ENCODE measurements at regions not wholly inside any gene's neighbourhood (a gene's known extent, or its start where the extent isn't known, plus 50 kb on each side); places are given as distances from the start of the nearest gene placed in this dataset.
"Not testable (repeated sequence)": the region's sequence is repeated elsewhere in the genome, so short reads cannot be mapped to it uniquely, and the experiment has no call there.

- CTCF ChIA-PET (ENCODE audit: partially characterized antibody), result no interaction called here
- H3K4me1 ChIP-seq (ENCODE audit: insufficient read depth, low read length), result no peaks in the 10 kb centered on the region
- H3K27ac ChIP-seq (ENCODE audit: low read depth, low read length), result no peak overlapping the region
- Mint-ChIP-seq H3K9me3 (no peaks in the 10 kb centered on the region), H3K4me1 (peaks cover 0 to 1% (median 0%) of the 10 kb centered on the region in 4 donors), H3K27me3 (no peaks in the 10 kb centered on the region), H3K36me3 (no peaks in the 10 kb centered on the region), H3K27ac (no peak overlapping the region), H3K4me3 (no peak overlapping the region)
- intact Hi-C loops (cut with micrococcal nuclease), result no loop called here
- H3K4me3 ChIP-seq (ENCODE audit: low read length in 2 of 2), result no peak overlapping the region
- no peaks in the 10 kb centered on the region for H3K36me3 ChIP-seq (ENCODE audit: insufficient read depth, low read length)
- no peak for DNase-seq
- no peaks in the 10 kb centered on the region for H3K9me3 ChIP-seq (ENCODE audit: control insufficient read depth in 1 of 2, low read length in 2 of 2)
- POLR2A ChIA-PET (ENCODE audit: partially characterized antibody), result no interaction called here
- no peaks in the 10 kb centered on the region for H3K27me3 ChIP-seq (ENCODE audit: insufficient read depth, low read length)
These were observed 74.7 kb downstream of the LPAR4 start for GRCh38 chrX:78822157-78822690.

GRCh38 chrX:78831523-78831922, 84.0 kb downstream of the LPAR4 start:
- intact Hi-C loops (cut with micrococcal nuclease), result no loop called here
- Histone ChIP-seq H3K4me3 (ENCODE audit: low read length in 2 of 2) (no peak overlapping the region), H3K36me3 (ENCODE audit: insufficient read depth, low read length) (no peaks in the 10 kb centered on the region), H3K9me3 (ENCODE audit: control insufficient read depth in 1 of 2, low read length in 2 of 2) (no peaks in the 10 kb centered on the region), H3K27me3 (ENCODE audit: insufficient read depth, low read length) (no peaks in the 10 kb centered on the region), H3K4me1 (ENCODE audit: insufficient read depth, low read length) (no peaks in the 10 kb centered on the region), H3K27ac (ENCODE audit: low read depth, low read length) (no peak overlapping the region)
- CTCF ChIA-PET (ENCODE audit: partially characterized antibody), result no interaction called here
- Mint-ChIP-seq H3K36me3 (no peaks in the 10 kb centered on the region), H3K27ac (no peak overlapping the region), H3K9me3 (peaks cover 0 to 2% (median 0%) of the 10 kb centered on the region in 8 donors), H3K4me1 (no peaks in the 10 kb centered on the region), H3K27me3 (no peaks in the 10 kb centered on the region), H3K4me3 (no peak overlapping the region)
- POLR2A ChIA-PET (ENCODE audit: partially characterized antibody), result no interaction called here
- DNase-seq, result no peak

DNA sequence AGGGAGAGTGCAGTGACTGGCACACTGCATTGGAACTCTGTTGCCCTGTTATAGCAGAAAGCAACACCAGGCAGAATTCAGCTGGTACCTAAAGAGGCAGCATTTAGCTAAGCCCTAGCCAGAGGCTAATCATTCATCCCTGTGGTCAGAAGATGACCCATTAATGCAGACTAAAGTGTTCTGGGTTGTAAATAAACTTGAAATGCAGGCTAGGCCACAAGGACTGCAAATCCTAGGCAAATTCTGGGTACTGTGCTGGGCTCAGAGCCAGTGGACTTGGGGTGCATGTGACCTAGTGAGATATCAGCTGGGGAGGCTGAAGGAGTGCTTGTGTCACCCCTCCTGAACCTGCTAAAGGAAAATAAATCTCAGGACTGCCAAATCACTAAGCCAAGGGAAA, 91.2 kb downstream of the LPAR4 start:
- CTCF ChIA-PET (ENCODE audit: partially characterized antibody), result no interaction called here
- H3K4me1 ChIP-seq (ENCODE audit: insufficient read depth, low read length), result no peaks in the 10 kb centered on the region
- no peak for DNase-seq
- H3K4me3 Mint-ChIP-seq, result no peak overlapping the region
- POLR2A ChIA-PET (ENCODE audit: partially characterized antibody), result no interaction called here
- H3K27me3 ChIP-seq (ENCODE audit: insufficient read depth, low read length), result no peaks in the 10 kb centered on the region
- H3K4me1 Mint-ChIP-seq, result no peaks in the 10 kb centered on the region
- H3K27me3 Mint-ChIP-seq, result peaks cover 0 to 2% of the 10 kb centered on the region in 2 donors
- H3K27ac ChIP-seq (ENCODE audit: low read depth, low read length), result no peak overlapping the region
- H3K9me3 Mint-ChIP-seq, result peaks cover 0 to 3% (median 0%) of the 10 kb centered on the region in 8 donors
- no peaks in the 10 kb centered on the region for H3K36me3 ChIP-seq (ENCODE audit: insufficient read depth, low read length)
- H3K9me3 ChIP-seq (ENCODE audit: control insufficient read depth in 1 of 2, low read length in 2 of 2), result no peaks in the 10 kb centered on the region
- no peak overlapping the region for H3K4me3 ChIP-seq (ENCODE audit: low read length in 2 of 2)
- H3K27ac Mint-ChIP-seq, result no peak overlapping the region
- H3K36me3 Mint-ChIP-seq, result no peaks in the 10 kb centered on the region
- intact Hi-C loops (cut with micrococcal nuclease), result no loop called here

DNA sequence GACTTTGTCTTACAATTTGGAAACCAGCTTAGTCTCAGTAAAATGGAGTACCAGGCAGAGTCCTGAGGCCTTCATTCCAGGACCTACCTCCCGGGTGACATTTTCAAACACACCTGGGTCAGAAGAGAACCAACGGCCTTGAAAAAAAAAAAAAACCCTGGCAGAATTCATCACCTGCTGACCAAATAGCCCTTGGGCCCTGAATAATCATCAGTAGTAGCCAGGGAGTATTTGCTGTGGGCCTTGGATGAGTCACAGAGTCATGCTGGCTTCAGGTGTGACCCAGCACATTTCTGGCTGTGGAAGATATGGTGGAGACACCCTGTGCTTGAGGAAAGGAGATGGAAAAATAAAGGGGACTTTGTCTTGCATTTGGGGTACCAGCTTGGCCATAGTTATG, 92.2 kb downstream of the LPAR4 start:
- POLR2A ChIA-PET (ENCODE audit: partially characterized antibody), result no interaction called here
- CTCF ChIA-PET (ENCODE audit: partially characterized antibody), result no interaction called here
- Mint-ChIP-seq H3K4me1 (no peaks in the 10 kb centered on the region), H3K36me3 (no peaks in the 10 kb centered on the region), H3K4me3 (no peak overlapping the region), H3K27me3 (peaks cover 0 to 2% of the 10 kb centered on the region in 2 donors), H3K9me3 (peaks cover 0 to 3% (median 0%) of the 10 kb centered on the region in 8 donors), H3K27ac (no peak overlapping the region)
- no peaks in the 10 kb centered on the region for H3K36me3 ChIP-seq (ENCODE audit: insufficient read depth, low read length)
- no peaks in the 10 kb centered on the region for H3K27me3 ChIP-seq (ENCODE audit: insufficient read depth, low read length)
- H3K27ac ChIP-seq (ENCODE audit: low read depth, low read length), result no peak overlapping the region
- DNase-seq, result no peak
- no peaks in the 10 kb centered on the region for H3K9me3 ChIP-seq (ENCODE audit: control insufficient read depth in 1 of 2, low read length in 2 of 2)
- H3K4me1 ChIP-seq (ENCODE audit: insufficient read depth, low read length), result no peaks in the 10 kb centered on the region
- intact Hi-C loops (cut with micrococcal nuclease), result no loop called here
- no peak overlapping the region for H3K4me3 ChIP-seq (ENCODE audit: low read length in 2 of 2)

GRCh38 chrX:78844218-78844617, 96.7 kb downstream of the LPAR4 start:
- H3K36me3 Mint-ChIP-seq; H3K9me3 Mint-ChIP-seq; H3K27ac Mint-ChIP-seq; H3K27me3 Mint-ChIP-seq; H3K27ac ChIP-seq (ENCODE audit: low read depth, low read length); CTCF ChIA-PET (ENCODE audit: partially characterized antibody); H3K27me3 ChIP-seq (ENCODE audit: insufficient read depth, low read length); POLR2A ChIA-PET (ENCODE audit: partially characterized antibody); DNase-seq; H3K4me1 Mint-ChIP-seq; H3K4me3 Mint-ChIP-seq; H3K4me1 ChIP-seq (ENCODE audit: insufficient read depth, low read length); H3K9me3 ChIP-seq (ENCODE audit: control insufficient read depth in 1 of 2, low read length in 2 of 2); intact Hi-C loops (cut with micrococcal nuclease); H3K36me3 ChIP-seq (ENCODE audit: insufficient read depth, low read length); H3K4me3 ChIP-seq (ENCODE audit: low read length in 2 of 2): not testable (repeated sequence)

GRCh38 chrX:78881248-78881647, 63.9 kb upstream of the P2RY10 start:
- peaks cover 0 to 20% (median 11%) of the 10 kb centered on the region in 8 donors for H3K9me3 Mint-ChIP-seq
- H3K36me3 Mint-ChIP-seq; H3K27me3 ChIP-seq (ENCODE audit: insufficient read depth, low read length); H3K36me3 ChIP-seq (ENCODE audit: insufficient read depth, low read length); H3K27ac Mint-ChIP-seq; CTCF ChIA-PET (ENCODE audit: partially characterized antibody); H3K4me3 ChIP-seq (ENCODE audit: low read length in 2 of 2); intact Hi-C loops (cut with micrococcal nuclease); H3K9me3 ChIP-seq (ENCODE audit: control insufficient read depth in 1 of 2, low read length in 2 of 2); H3K27ac ChIP-seq (ENCODE audit: low read depth, low read length); H3K4me1 Mint-ChIP-seq; H3K4me1 ChIP-seq (ENCODE audit: insufficient read depth, low read length); H3K4me3 Mint-ChIP-seq; H3K27me3 Mint-ChIP-seq; POLR2A ChIA-PET (ENCODE audit: partially characterized antibody); DNase-seq: not testable (repeated sequence)

GRCh38 chrX:78886550-78886949, 58.6 kb upstream of the P2RY10 start:
- intact Hi-C loops (cut with micrococcal nuclease), result loop anchor here (1.0 to 5.0 kb wide), 4 partner anchors 196 to 764 kb away; no protein-coding TSS in a partner anchor
- peak overlapping the region in 2 of 7 donors; percentile 43 to 59 for H3K27ac Mint-ChIP-seq
- H3K36me3 Mint-ChIP-seq, result no peaks in the 10 kb centered on the region
- Histone ChIP-seq H3K4me1 (ENCODE audit: insufficient read depth, low read length) (no peaks in the 10 kb centered on the region), H3K36me3 (ENCODE audit: insufficient read depth, low read length) (no peaks in the 10 kb centered on the region), H3K4me3 (ENCODE audit: low read length in 2 of 2) (no peak overlapping the region), H3K27me3 (ENCODE audit: insufficient read depth, low read length) (no peaks in the 10 kb centered on the region), H3K9me3 (ENCODE audit: control insufficient read depth in 1 of 2, low read length in 2 of 2) (no peaks in the 10 kb centered on the region), H3K27ac (ENCODE audit: low read depth, low read length) (no peak overlapping the region)
- DNase-seq, result peak in 4 of 5 donors; percentile 5 to 27 (median 10)
- ChIA-PET CTCF (ENCODE audit: partially characterized antibody) (interaction anchor here (0.9 to 1.0 kb wide), 3 partner anchors 9 to 385 kb away, joined by 3 to 8 read pairs (median 4); no protein-coding TSS in a partner anchor), POLR2A (ENCODE audit: partially characterized antibody) (no interaction called here)
- H3K9me3 Mint-ChIP-seq, result peaks cover 0 to 2% (median 0%) of the 10 kb centered on the region in 8 donors
- H3K4me1 Mint-ChIP-seq, result peaks cover 4 to 10% (median 6%) of the 10 kb centered on the region in 4 donors
- peak overlapping the region in 1 of 8 donors; percentile 50 for H3K4me3 Mint-ChIP-seq
- no peaks in the 10 kb centered on the region for H3K27me3 Mint-ChIP-seq

All from CD4-positive, alpha-beta memory T cell (primary cell).